H1 (cell line): ENCODE measurements at regions not wholly inside any gene's neighbourhood (a gene's known extent, or its start where the extent isn't known, plus 50 kb on each side); places are given as distances from the start of the nearest gene placed in this dataset.

Experiments used
- CTCF ChIA-PET: fragments of 300-600 bp; sonication (Branson Sonifier 250); formaldehyde crosslinking; loops from one replicate; lab custom pipeline; 2021; ENCODE audit not compliant: partially characterized antibody; lab: Charles Lee
- POLR2A ChIA-PET: fragments of 300-600 bp; sonication (Branson Sonifier 250); formaldehyde crosslinking; loops from one replicate; lab custom pipeline; 2021; ENCODE audit warnings: inconsistent platforms; ENCODE audit not compliant: partially characterized antibody; lab: Charles Lee
- DNase-seq, 2 experiments: peaks; one replicate each; pipeline versions ENCODE4 v3.0.0 to v3.0.0-alpha.2; 2010 to 2022; ENCODE audit warnings: low spot score in 2 of 2, low read depth in 1 of 2, mixed read lengths in 1 of 2
- FAIRE-seq: peaks from 2 replicates; lab custom pipeline; 2011; peaks lifted over from hg19 to GRCh38; lab: Jason Lieb, UNC
- H2AFZ ChIP-seq: 2 replicates; pipeline ENCODE4 v1.8.1; 2012; ENCODE audit warnings: low read length, inconsistent platforms
- H2AK5ac ChIP-seq: 2 replicates; pipeline ENCODE4 v1.6.1; 2013; ENCODE audit warnings: low read depth, low read length
- H2BK120ac ChIP-seq: replicated peaks from 2 replicates; pipeline ENCODE3; 2013; ENCODE audit warnings: low read depth, low read length, inconsistent platforms
- H2BK12ac ChIP-seq: 2 replicates; pipeline ENCODE4 v1.6.1; 2013; ENCODE audit warnings: low read depth, low read length
- H2BK15ac ChIP-seq: 2 replicates; pipeline ENCODE4 v1.6.1; 2013; ENCODE audit warnings: low read length
- H2BK20ac ChIP-seq: 2 replicates; pipeline ENCODE4 v1.6.1; 2013; ENCODE audit warnings: low read length
- H2BK5ac ChIP-seq: 2 replicates; pipeline ENCODE4 v1.6.1; 2013; ENCODE audit warnings: low read depth, low read length
- H3K14ac ChIP-seq: 2 replicates; pipeline ENCODE4 v1.6.1; 2013; ENCODE audit warnings: inconsistent platforms; ENCODE audit not compliant: insufficient read length
- H3K18ac ChIP-seq: 2 replicates; pipeline ENCODE4 v1.6.1; 2013; ENCODE audit warnings: low read length; ENCODE audit errors: extremely low read depth
- H3K23ac ChIP-seq: 2 replicates; pipeline ENCODE4 v1.6.1; 2013; ENCODE audit warnings: inconsistent platforms; ENCODE audit not compliant: insufficient read length
- H3K23me2 ChIP-seq: 2 replicates; pipeline ENCODE4 v1.6.1; 2013; ENCODE audit warnings: low read depth, low read length
- H3K27ac ChIP-seq: 2 replicates; pipeline ENCODE4 v1.6.1; 2011; ENCODE audit warnings: low read depth, low read length, inconsistent platforms
- H3K27me3 ChIP-seq, 4 experiments: replicated peaks in 1 of 4; 1 replicate in 1 of 4; 2 replicates in 3 of 4; pipeline versions ENCODE4 v1.6.1 to v1.8.1; 2011 to 2013; ENCODE audit warnings: low read length in 3 of 4, mild to moderate bottlenecking in 3 of 4, inconsistent platforms in 2 of 4, mixed read lengths in 2 of 4, moderate library complexity in 1 of 4; ENCODE audit not compliant: control insufficient read depth in 3 of 4, insufficient read depth in 3 of 4; ENCODE audit errors: extremely low read depth in 1 of 4
- H3K36me3 ChIP-seq, 4 experiments: 2 replicates each; pipeline versions ENCODE4 v1.6.1 to v1.8.1; 2011 to 2013; ENCODE audit warnings: mild to moderate bottlenecking in 4 of 4, low read length in 3 of 4, moderate library complexity in 2 of 4, control low read depth in 1 of 4, inconsistent platforms in 1 of 4; ENCODE audit not compliant: insufficient read depth in 4 of 4, control insufficient read depth in 2 of 4
- H3K4ac ChIP-seq: replicated peaks from 2 replicates; pipeline ENCODE3; 2013; ENCODE audit warnings: low read length, low read depth, mixed read lengths, inconsistent platforms; ENCODE audit not compliant: insufficient read length
- H3K4me1 ChIP-seq, 4 experiments: replicated peaks in 1 of 4; 1 replicate in 1 of 4; 2 replicates in 3 of 4; pipeline versions ENCODE4 v1.6.1 to v1.8.1; 2011 to 2013; ENCODE audit warnings: low read length in 3 of 4, inconsistent platforms in 2 of 4, mixed read lengths in 1 of 4; ENCODE audit not compliant: insufficient read depth in 4 of 4, control insufficient read depth in 3 of 4
- H3K4me2 ChIP-seq, 2 experiments: 2 replicates each; pipeline versions ENCODE4 v1.6.1 to v1.8.1; 2011 to 2013; ENCODE audit warnings: low read depth in 2 of 2, low read length in 2 of 2, control low read depth in 1 of 2, inconsistent platforms in 1 of 2, mild to moderate bottlenecking in 1 of 2; ENCODE audit not compliant: insufficient read depth in 1 of 2
- H3K4me3 ChIP-seq, 4 experiments: fragments of 200-600, 300-600 bp in 1 of 4; sonication (generic), shearing (Covaris generic), sonication (Bioruptor Twin) in 1 of 4; 2 replicates each; pipeline versions ENCODE4 v1.5.1 to v1.8.1; 2011 to 2016; ENCODE audit warnings: low read length in 4 of 4, low read depth in 3 of 4, control low read depth in 2 of 4, inconsistent platforms in 2 of 4, mild to moderate bottlenecking in 2 of 4, mixed read lengths in 1 of 4, moderate library complexity in 1 of 4; ENCODE audit not compliant: insufficient read depth in 2 of 4; ENCODE audit errors: extremely low read depth in 1 of 4
- H3K56ac ChIP-seq: replicated peaks from 2 replicates; pipeline ENCODE3; 2013; ENCODE audit warnings: low read depth, mild to moderate bottlenecking, mixed read lengths, low read length, inconsistent platforms; ENCODE audit not compliant: insufficient read length
- H3K79me1 ChIP-seq: 2 replicates; pipeline ENCODE4 v1.6.1; 2013; ENCODE audit warnings: low read depth, low read length, control low read depth
- H3K79me2 ChIP-seq, 2 experiments: 2 replicates each; pipeline versions ENCODE4 v1.6.1 to v1.8.1; 2012 to 2013; ENCODE audit warnings: low read length in 2 of 2, mild to moderate bottlenecking in 2 of 2, inconsistent platforms in 1 of 2; ENCODE audit not compliant: insufficient read depth in 2 of 2, control insufficient read depth in 1 of 2
- H3K9ac ChIP-seq, 4 experiments: replicated peaks in 1 of 4; 1 replicate in 1 of 4; 2 replicates in 3 of 4; pipeline versions ENCODE4 v1.6.1 to v1.8.1; 2011 to 2013; ENCODE audit warnings: low read depth in 3 of 4, low read length in 3 of 4, control low read depth in 2 of 4, mild to moderate bottlenecking in 2 of 4, moderate library complexity in 2 of 4, inconsistent platforms in 1 of 4; ENCODE audit errors: extremely low read depth in 1 of 4
- H3K9me3 ChIP-seq, 2 experiments: 2 replicates each; pipeline versions ENCODE4 v1.6.1 to v1.8.1; 2012 to 2013; ENCODE audit warnings: mild to moderate bottlenecking in 2 of 2, moderate library complexity in 2 of 2, control low read depth in 1 of 2, inconsistent platforms in 1 of 2, low read depth in 1 of 2, low read length in 1 of 2, mixed read lengths in 1 of 2; ENCODE audit not compliant: insufficient read depth in 2 of 2
- H4K20me1 ChIP-seq, 2 experiments: replicated peaks in 1 of 2; 2 replicates each; pipeline versions ENCODE3 to v1.8.1; 2011 to 2013; ENCODE audit warnings: inconsistent platforms in 2 of 2, low read length in 2 of 2, mild to moderate bottlenecking in 1 of 2; ENCODE audit not compliant: insufficient read depth in 2 of 2, control insufficient read depth in 1 of 2
- H4K5ac ChIP-seq: 2 replicates; pipeline ENCODE4 v1.6.1; 2013; ENCODE audit warnings: low read length, low read depth, mixed read lengths, inconsistent platforms; ENCODE audit not compliant: insufficient read length
- H4K8ac ChIP-seq: 2 replicates; pipeline ENCODE4 v1.8.0; 2013; ENCODE audit warnings: mild to moderate bottlenecking, moderate library complexity, low read length, inconsistent platforms; ENCODE audit not compliant: insufficient read depth; ENCODE audit errors: extremely low read depth
- H4K91ac ChIP-seq: replicated peaks from 2 replicates; pipeline ENCODE3; 2013; ENCODE audit warnings: low read length, mixed read lengths, inconsistent platforms; ENCODE audit not compliant: insufficient read length
- CHD1 ChIP-seq: IDR thresholded peaks from 2 replicates; pipeline ENCODE4 v1.6.1; 2012; ENCODE audit warnings: low read depth, low read length, improper control_type of control experiment
- CTCF ChIP-seq, 3 experiments: IDR thresholded peaks; 1 replicate in 2 of 3; 2 replicates in 1 of 3; pipeline versions ENCODE4 v1.5.1 to v1.6.1; 2011; ENCODE audit warnings: low read length in 3 of 3, mild to moderate bottlenecking in 3 of 3, inconsistent platforms in 2 of 3, low read depth in 1 of 3, moderate library complexity in 1 of 3; ENCODE audit not compliant: insufficient read depth in 1 of 3; ENCODE audit errors: control extremely low read depth in 1 of 3
- FOSL1 ChIP-seq: IDR thresholded peaks from 2 replicates; pipeline ENCODE4 v1.6.1; 2011; ENCODE audit warnings: mild to moderate bottlenecking, low read depth, low read length, moderate library complexity; ENCODE audit not compliant: insufficient read depth
- RFX5 ChIP-seq: IDR thresholded peaks from 2 replicates; pipeline ENCODE4 v1.6.1; 2011; ENCODE audit warnings: low read depth, low read length, improper control_type of control experiment, borderline replicate concordance
- ZNF274 ChIP-seq: IDR thresholded peaks from 2 replicates; pipeline ENCODE4 v1.7.0; 2012; ENCODE audit warnings: low read length, borderline replicate concordance; ENCODE audit errors: extremely low read depth
- WGBS, 2 experiments: shearing (Covaris generic) in 1 of 2; methylation state at CpG; one replicate each; pipeline versions ENCODE4 v1.1.6 to v1.1.7; 2013 to 2015; ENCODE audit warnings: low lambda C conversion rate in 2 of 2, mixed read lengths in 2 of 2, inconsistent platforms in 1 of 2, low coverage in 1 of 2, missing lambda C conversion rate in 1 of 2; ENCODE audit not compliant: insufficient replicate concordance in 2 of 2, insufficient coverage in 1 of 2, insufficient read length in 1 of 2; ENCODE audit errors: extremely low coverage in 1 of 2, missing lambda C conversion rate in 1 of 2; 5-methylcytosine and 5-hydroxymethylcytosine counted together
- TF ChIP-seq, protein P1 (sequence below): IDR thresholded peaks from 2 replicates; pipeline ENCODE4 v1.6.1; 2011; ENCODE audit warnings: low read depth, mild to moderate bottlenecking, low read length; ENCODE audit not compliant: insufficient read depth

DNA sequence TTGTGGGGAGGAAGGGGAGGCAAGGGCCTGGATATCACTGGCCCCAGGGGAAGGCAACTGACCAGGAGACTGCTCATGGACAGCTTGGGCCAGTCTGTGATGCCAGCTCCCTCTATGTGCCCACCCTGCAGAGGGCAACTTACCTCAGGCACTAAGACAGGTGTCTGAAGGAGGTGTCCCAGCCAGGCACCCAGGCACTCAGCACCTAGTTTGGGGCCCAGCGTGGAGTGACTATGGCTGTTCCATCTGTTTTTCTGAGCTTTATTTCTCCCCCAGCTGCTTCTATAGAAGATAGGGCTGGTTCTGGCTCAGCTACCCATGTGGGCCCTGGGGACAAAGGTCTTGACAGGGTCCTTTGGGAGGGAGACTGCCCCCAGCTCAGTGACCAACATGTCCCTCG is 150.6 kb upstream of the PCBD1 start:
- TF ChIP-seq, protein P1, sequence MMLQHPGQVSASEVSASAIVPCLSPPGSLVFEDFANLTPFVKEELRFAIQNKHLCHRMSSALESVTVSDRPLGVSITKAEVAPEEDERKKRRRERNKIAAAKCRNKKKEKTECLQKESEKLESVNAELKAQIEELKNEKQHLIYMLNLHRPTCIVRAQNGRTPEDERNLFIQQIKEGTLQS = no peak
- TF ChIP-seq RFX5 = no peak
- no peak for TF ChIP-seq CTCF (IDR thresholded peaks at IDR 0.05; ENCODE audit: control extremely low read depth in 1 of 3, insufficient read depth in 1 of 3, low read depth in 1 of 3, low read length in 3 of 3)
- TF ChIP-seq CHD1 = no peak
- no peak for TF ChIP-seq FOSL1
- no peak for TF ChIP-seq ZNF274
- no peak overlapping the region for H2BK20ac ChIP-seq
- H3K27ac ChIP-seq = no peak overlapping the region
- no peak overlapping the region for H4K91ac ChIP-seq
- H3K4me3 ChIP-seq = no peak overlapping the region
- no peak overlapping the region for H3K9ac ChIP-seq
- no peaks in the 10 kb centered on the region for H3K27me3 ChIP-seq
- H2AFZ ChIP-seq = no peak overlapping the region
- no peak overlapping the region for H2BK5ac ChIP-seq
- no peaks in the 10 kb centered on the region for H3K79me2 ChIP-seq
- H3K56ac ChIP-seq = no peak overlapping the region
- no peak overlapping the region for H2AK5ac ChIP-seq
- no peak overlapping the region for H4K8ac ChIP-seq
- H2BK12ac ChIP-seq = no peak overlapping the region
- no peak overlapping the region for H3K18ac ChIP-seq
- no peak overlapping the region for H3K4me2 ChIP-seq
- H3K4ac ChIP-seq = no peak overlapping the region
- H3K23ac ChIP-seq = no peak overlapping the region
- H3K79me1 ChIP-seq = no peaks in the 10 kb centered on the region
- WGBS, 2 experiments = 84% methylated on average over 2 of the region's 2 CpGs; no CpG with 5 or more reads in 1 of the 2 experiments
- H2BK15ac ChIP-seq = no peak overlapping the region
- H4K5ac ChIP-seq = no peak overlapping the region
- ChIA-PET CTCF (interaction anchor here (0.9 to 1.2 kb wide), 4 partner anchors 9 to 114 kb away, joined by 3 to 5 read pairs (median 3); no protein-coding TSS in a partner anchor), POLR2A (no interaction called here)
- H3K9me3 ChIP-seq = no peaks in the 10 kb centered on the region
- H2BK120ac ChIP-seq = no peak overlapping the region
- DNase-seq = no peak
- FAIRE-seq = no peak
- H3K14ac ChIP-seq = no peak overlapping the region
- H3K4me1 ChIP-seq = no peaks in the 10 kb centered on the region
- H4K20me1 ChIP-seq = no peaks in the 10 kb centered on the region
- no peaks in the 10 kb centered on the region for H3K36me3 ChIP-seq
- no peaks in the 10 kb centered on the region for H3K23me2 ChIP-seq
